GM18511 (cell line): ENCODE measurements at regions not wholly inside any gene's neighbourhood (a gene's known extent, or its start where the extent isn't known, plus 50 kb on each side); places are given as distances from the start of the nearest gene placed in this dataset.

Experiments
- ATAC-seq: cut with Tn5 transposase; IDR thresholded peaks from one replicate; pipeline ENCODE4 v1.9.1; 2021; ENCODE audit warnings: mild to moderate bottlenecking, moderate library complexity; ENCODE audit not compliant: unreplicated experiment

GRCh38 chr21:26743524-26743923 is 101.7 kb downstream of the ADAMTS1 start:
- no peak for ATAC-seq

- no peak for ATAC-seq
Observed at GRCh38 chr21:26739189-26739588, 106.0 kb downstream of the ADAMTS1 start.

- no peak for ATAC-seq
Observed at GRCh38 chr21:26736449-26736848, 108.8 kb downstream of the ADAMTS1 start.

GRCh38 chr21:26732432-26733221 is 112.6 kb downstream of the ADAMTS1 start:
- no peak for ATAC-seq

DNA sequence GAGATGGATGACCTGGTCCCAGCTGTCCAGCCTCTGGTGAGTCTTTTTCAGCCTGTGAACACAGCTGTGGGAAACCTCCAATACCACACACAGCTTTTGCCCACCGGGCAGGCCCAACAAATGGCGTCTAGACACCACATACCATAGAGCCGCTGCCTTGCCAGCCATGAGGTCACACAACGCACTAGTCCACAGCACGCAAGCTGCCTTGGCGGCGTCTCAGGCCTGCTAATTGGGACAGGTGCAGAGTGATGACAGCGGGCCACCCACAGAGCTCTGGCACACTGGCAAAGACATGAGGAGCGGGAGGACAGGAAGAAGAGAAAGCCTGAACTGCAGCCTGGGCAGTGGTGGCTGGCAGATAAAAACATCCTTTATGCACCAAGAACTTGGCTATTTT is 125.5 kb downstream of the ADAMTS1 start:
- no peak for ATAC-seq

DNA sequence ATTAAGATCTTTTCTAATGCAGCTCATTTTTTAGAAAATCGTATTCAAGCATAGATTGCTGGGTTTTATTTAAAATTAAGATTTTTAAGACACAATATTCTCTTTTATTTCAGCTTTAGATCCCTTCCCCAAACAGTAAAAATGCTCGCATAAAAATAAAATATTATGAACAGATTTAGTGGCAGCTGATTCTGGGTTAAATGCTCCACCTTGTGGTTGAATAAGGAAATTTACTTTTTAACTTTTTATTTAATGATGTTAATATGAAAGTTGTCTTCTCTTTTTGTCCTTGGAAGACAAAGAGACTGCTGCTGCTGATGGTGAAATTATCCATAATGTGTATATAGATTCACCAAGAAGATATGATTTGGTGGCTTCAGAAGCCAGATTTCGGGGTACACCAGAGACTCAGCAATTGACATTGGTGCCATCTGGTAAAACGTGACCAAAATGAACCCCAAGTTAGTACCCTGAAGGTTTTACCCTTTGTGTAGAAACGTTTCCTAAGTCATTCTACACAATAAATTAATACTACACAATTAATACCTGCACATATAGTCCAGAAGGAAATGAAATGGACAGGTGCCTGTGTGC is 128.0 kb downstream of the ADAMTS1 start:
- ATAC-seq: no peak

DNA sequence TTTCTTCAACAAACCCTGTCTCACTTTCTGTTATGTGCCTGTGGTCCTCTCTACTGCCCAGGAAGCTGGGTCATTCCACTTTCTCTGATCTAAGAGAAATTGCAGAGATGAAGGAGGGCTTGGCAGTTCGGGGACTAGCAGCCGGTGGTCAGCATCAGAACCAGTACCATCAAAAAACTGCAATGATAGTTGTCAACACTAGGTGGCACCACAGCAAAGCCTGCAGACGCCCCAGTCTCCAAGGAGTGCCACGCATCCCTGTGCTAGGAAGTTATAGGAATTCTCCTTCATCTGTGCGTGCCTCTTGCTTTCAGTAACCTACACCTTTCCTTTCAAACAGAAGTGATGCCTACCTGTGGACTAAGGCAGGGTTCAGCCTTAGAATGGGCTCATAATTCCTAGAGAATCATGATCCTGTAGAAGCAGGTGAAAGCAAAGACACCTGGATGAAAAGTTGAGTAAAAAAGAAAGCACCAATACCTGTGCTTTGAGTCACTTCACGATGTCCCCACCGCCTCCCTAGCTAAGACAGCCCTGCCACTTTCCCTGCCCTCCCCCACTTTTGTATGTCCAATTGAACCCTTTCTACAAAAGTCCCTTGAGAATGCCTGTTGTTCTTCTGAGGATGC is 129.2 kb downstream of the ADAMTS1 start:
- peak; percentile 74 for ATAC-seq

- ATAC-seq: no peak
Observed at GRCh38 chr21:26715116-26715515, 130.1 kb downstream of the ADAMTS1 start.

GRCh38 chr21:26710155-26710554 is 135.1 kb downstream of the ADAMTS1 start:
- ATAC-seq: no peak

- ATAC-seq: no peak
Observed at GRCh38 chr21:26709090-26709489, 136.0 kb upstream of the CYYR1 start.

- ATAC-seq: no peak
Observed at GRCh38 chr21:26708223-26708800, 135.2 kb upstream of the CYYR1 start.

DNA sequence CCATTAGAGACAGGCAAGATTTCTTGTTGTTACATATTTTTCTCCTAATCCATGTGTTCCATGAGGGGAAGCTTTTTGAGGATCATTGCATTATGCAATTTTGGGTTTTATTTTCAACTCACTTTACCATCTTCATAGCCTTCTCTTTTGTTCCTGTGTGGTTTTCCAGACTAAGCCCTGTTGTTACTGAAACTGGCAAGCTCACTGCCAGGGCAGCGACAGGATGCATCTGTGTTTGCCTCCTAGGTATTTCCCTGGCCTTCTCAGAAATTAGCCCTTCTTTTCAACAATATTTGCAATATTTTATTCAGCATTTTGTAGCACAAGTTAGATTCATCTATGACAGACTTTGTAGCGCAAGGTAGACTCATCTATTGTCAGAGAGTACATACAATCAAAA is 134.2 kb upstream of the CYYR1 start:
- no peak for ATAC-seq

DNA sequence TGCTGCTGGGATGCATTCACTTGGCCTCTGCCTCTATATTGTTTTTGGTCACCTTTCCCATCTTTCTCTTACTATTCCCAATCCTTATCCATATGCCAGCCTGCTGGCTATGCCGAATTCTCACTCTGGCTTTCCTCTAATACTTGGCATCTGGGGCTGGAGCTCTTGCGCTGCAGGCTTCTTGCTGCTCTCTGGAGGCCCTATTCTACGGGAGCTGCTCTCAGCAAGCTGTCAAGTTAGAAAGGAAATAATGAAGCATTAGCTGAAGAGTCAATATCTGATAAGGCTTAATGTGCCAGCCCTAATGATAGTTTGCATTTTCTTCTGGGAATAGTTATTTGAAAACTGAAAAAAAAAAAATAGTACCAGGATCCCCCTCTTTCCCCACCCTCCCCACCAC is 125.3 kb upstream of the CYYR1 start:
- no peak for ATAC-seq

- ATAC-seq: no peak
Observed at GRCh38 chr21:26691416-26691815, 118.3 kb upstream of the CYYR1 start.

- no peak for ATAC-seq
Observed at GRCh38 chr21:26686705-26687104, 113.6 kb upstream of the CYYR1 start.

GRCh38 chr21:26686278-26686677 is 113.2 kb upstream of the CYYR1 start:
- ATAC-seq: no peak

- no peak for ATAC-seq
Observed at GRCh38 chr21:26684889-26685288, 111.8 kb upstream of the CYYR1 start.

GRCh38 chr21:26683996-26684395 is 110.9 kb upstream of the CYYR1 start:
- ATAC-seq: no peak

DNA sequence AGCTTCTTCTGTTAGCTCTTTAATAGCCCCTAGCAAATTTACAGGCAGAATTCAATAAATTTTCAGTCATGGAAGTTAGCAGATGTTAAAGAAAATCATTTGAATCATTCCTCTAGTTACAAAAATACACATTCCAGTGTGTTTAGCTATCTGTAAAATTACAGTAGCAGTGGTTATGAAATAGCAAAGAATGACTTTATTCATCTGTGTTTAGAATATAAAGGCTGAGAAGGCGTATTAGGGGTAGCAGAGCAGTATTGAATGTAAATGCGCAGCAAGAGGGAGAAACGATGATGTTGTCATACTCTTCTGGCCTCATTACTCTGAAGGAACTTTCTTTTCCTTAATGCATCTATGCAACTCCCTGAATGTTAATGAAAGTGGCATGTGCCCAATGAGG is 106.2 kb upstream of the CYYR1 start:
- no peak for ATAC-seq

- ATAC-seq: no peak
Observed at GRCh38 chr21:26674323-26674722, 101.2 kb upstream of the CYYR1 start.

DNA sequence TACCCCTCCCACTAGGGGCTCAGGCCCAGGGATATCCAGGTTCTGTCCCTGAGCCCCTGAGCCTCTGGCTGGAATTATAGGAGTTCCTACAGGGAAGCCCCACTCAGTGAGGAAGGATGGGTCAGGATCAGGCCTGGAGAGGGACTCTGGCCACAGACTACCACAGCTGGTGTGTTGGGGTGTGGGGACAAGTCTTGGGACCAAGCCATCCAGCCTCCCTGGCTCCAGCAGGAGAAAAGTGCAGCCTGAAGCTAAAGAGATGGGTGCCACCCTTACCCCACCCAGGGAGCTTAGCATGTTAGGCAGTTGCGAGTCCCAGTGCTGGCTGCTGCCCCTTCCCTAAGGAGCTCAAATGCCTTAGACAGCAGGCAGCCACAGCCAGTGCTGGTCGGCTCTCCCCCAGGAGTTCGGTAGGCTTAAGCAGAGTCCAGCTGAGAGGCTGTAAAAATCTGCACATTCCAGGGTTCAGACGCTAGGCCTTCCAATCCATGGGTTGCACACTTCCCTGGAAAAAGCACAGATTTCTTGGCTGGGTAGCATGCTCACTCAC is 96.2 kb upstream of the CYYR1 start:
- no peak for ATAC-seq

- no peak for ATAC-seq
Observed at GRCh38 chr21:26659757-26660156, 86.7 kb upstream of the CYYR1 start.
